GM13977 (cell line): ENCODE measurements at regions not wholly inside any gene's neighbourhood (a gene's known extent, or its start where the extent isn't known, plus 50 kb on each side); places are given as distances from the start of the nearest gene placed in this dataset.

ENCODE experiments used
- DNase-seq: peaks from one replicate; pipeline ENCODE4 v3.0.0; 2012; ENCODE audit warnings: low spot score
- CTCF ChIP-seq: IDR thresholded peaks from 2 replicates; pipeline ENCODE4 v1.5.1; 2012; ENCODE audit warnings: mild to moderate bottlenecking, control low read depth; ENCODE audit not compliant: insufficient read depth; ENCODE audit errors: extremely low read depth, missing control alignments
- in situ Hi-C: fragments of 300-500 bp; cut with MboI; formaldehyde crosslinking; loops from one replicate; pipeline ENCODE4 v1.12.0; 2022; ENCODE audit warnings: low sequenced_read_pairs, low pct_unique_long_range_greater_than_20kb, mixed read lengths, inconsistent platforms; ENCODE audit not compliant: unreplicated experiment

- no peak for TF ChIP-seq CTCF
- DNase-seq, result no peak
- in situ Hi-C loops, result no loop called here
These were observed 81.5 kb upstream of the ZBTB40 start for GRCh38 chr1:22370190-22370498.

DNA sequence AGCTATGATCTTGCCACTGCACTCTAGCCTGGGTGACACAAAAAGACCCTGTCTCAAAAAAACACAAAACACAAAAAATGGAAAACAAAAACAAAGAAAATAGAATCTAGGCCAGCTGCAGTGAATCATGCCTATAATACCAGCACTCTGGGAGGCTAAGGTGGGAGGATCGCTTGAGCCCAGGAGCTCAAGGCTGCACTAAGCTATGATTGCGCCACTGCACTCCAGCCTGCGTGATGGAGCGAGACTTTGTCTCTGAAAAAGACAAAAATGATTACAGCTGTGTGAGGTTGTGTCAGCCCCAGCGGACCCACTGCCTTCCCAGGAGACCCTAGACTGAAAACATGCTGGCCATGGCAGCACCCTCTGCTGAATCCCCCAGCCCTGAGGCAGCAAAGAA is 80.2 kb upstream of the ZBTB40 start:
- no peak for TF ChIP-seq CTCF
- DNase-seq, result no peak
- in situ Hi-C loops, result no loop called here

DNA sequence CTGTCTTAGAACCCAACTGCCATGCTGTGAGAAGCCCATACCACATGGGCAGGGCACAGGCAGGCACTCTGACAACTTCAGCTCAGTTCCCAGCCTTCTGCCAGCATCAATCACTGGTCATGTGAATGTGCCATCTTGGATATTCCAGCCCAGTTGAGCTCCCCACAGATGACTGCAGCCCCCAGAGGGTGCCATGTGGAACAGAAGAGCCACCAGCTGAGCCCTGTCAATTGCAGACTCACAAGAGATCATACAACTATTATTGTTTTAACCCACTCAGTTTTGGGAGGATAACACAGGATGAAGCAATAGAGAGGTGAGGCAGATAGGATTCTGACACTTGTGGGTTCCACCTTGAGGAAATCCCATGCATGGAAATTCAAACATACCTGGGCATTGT is 78.4 kb upstream of the ZBTB40 start:
- DNase-seq, result no peak
- in situ Hi-C loops, result no loop called here
- no peak for TF ChIP-seq CTCF

DNA sequence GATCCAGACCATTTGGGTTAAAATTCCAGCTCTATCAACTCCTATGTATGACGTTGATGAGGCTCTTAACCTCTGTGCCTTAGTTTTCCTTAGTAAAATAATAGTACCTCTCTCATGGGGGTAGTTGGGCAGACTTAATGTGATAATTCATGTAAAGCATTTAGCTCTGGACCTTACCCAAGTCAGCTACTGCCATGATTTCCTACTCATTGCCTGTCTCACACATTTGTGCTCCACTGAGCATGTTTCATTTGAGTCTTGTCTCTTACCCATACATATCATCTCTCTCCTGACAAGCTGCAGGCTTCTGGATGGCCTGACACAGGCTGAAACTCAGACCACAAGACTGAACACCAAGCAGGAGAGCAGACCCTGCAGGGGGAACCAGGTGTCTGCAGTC is 77.7 kb upstream of the ZBTB40 start:
- no peak for DNase-seq
- TF ChIP-seq CTCF, result no peak
- in situ Hi-C loops, result no loop called here

DNA sequence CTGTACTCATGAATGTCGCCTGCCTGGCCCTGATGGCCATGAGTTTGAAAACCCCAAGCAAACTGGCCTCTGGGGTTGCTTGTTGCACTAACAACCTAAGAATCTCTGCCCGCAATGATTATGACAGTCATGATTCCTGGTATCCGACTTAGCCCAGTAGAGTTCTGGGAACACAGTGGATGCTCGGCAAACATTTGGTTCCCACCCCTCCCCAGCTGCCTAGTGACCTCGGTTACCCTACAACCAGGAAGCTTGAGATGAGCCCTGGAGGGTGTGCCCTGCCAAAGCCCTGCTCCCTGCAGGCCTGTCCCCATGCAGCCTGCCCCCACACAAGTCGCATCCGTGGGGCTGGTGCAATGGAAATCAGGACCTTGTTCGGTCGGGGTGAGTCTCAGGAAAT is 76.0 kb upstream of the ZBTB40 start:
- DNase-seq, result no peak
- no peak for TF ChIP-seq CTCF
- in situ Hi-C loops, result no loop called here

GRCh38 chr1:22376001-22376400 is 75.7 kb upstream of the ZBTB40 start:
- TF ChIP-seq CTCF, result no peak
- in situ Hi-C loops, result no loop called here
- DNase-seq, result no peak

- no peak for TF ChIP-seq CTCF
- DNase-seq, result no peak
- in situ Hi-C loops, result no loop called here
These were observed 75.1 kb upstream of the ZBTB40 start for GRCh38 chr1:22376546-22376945.
